ENCODE measurements at regions not wholly inside any gene's neighbourhood (a gene's known extent, or its start where the extent isn't known, plus 50 kb on each side); places are given as distances from the start of the nearest gene placed in this dataset.
"Not testable (repeated sequence)": the region's sequence is repeated elsewhere in the genome, so short reads cannot be mapped to it uniquely, and the experiment has no call there.

- not testable (repeated sequence) for H3K79me2 ChIP-seq (replicated peaks; ENCODE audit: insufficient read depth, low read length); H3K9me3 ChIP-seq (ENCODE audit: low read length); H3K27ac ChIP-seq (ENCODE audit: low read length); H3K4me3 ChIP-seq (ENCODE audit: low read length); H3K36me3 ChIP-seq (ENCODE audit: insufficient read depth, low read length); H3F3A ChIP-seq (ENCODE audit: insufficient read depth, low read length, poor library complexity, severe bottlenecking); H3K4me2 ChIP-seq (ENCODE audit: low read length); H3K9me2 ChIP-seq (ENCODE audit: insufficient read depth, low read length); H4K20me1 ChIP-seq (ENCODE audit: insufficient read depth); H3K9ac ChIP-seq (ENCODE audit: low read length); H2AFZ ChIP-seq (ENCODE audit: low read depth, low read length); H3K27me3 ChIP-seq (ENCODE audit: insufficient read depth, low read depth, low read length)
Observed at GRCh38 chr1:188757747-188758146, 1719.9 kb downstream of the BRINP3 start.

- Histone ChIP-seq H3K27ac (ENCODE audit: low read length) (no peak overlapping the region), H2AFZ (ENCODE audit: low read depth, low read length) (no peak overlapping the region), H3K9me3 (ENCODE audit: low read length) (no peaks in the 10 kb centered on the region), H3K4me3 (ENCODE audit: low read length) (no peak overlapping the region), H3K27me3 (ENCODE audit: insufficient read depth, low read depth, low read length) (no peaks in the 10 kb centered on the region), H3F3A (ENCODE audit: insufficient read depth, low read length, poor library complexity, severe bottlenecking) (no peaks in the 10 kb centered on the region), H3K9me2 (ENCODE audit: insufficient read depth, low read length) (no peaks in the 10 kb centered on the region), H3K79me2 (replicated peaks; ENCODE audit: insufficient read depth, low read length) (no peaks in the 10 kb centered on the region), H3K4me2 (ENCODE audit: low read length) (no peak overlapping the region), H3K36me3 (ENCODE audit: insufficient read depth, low read length) (no peaks in the 10 kb centered on the region), H3K9ac (ENCODE audit: low read length) (no peak overlapping the region), H4K20me1 (ENCODE audit: insufficient read depth) (no peaks in the 10 kb centered on the region)
- TF ChIP-seq MXI1 (conservative IDR thresholded peaks at IDR 0.05; ENCODE audit: poor library complexity, severe bottlenecking) = no peak
- no peak for TF ChIP-seq RAD21 (conservative IDR thresholded peaks at IDR 0.05)
- TF ChIP-seq, protein P1, sequence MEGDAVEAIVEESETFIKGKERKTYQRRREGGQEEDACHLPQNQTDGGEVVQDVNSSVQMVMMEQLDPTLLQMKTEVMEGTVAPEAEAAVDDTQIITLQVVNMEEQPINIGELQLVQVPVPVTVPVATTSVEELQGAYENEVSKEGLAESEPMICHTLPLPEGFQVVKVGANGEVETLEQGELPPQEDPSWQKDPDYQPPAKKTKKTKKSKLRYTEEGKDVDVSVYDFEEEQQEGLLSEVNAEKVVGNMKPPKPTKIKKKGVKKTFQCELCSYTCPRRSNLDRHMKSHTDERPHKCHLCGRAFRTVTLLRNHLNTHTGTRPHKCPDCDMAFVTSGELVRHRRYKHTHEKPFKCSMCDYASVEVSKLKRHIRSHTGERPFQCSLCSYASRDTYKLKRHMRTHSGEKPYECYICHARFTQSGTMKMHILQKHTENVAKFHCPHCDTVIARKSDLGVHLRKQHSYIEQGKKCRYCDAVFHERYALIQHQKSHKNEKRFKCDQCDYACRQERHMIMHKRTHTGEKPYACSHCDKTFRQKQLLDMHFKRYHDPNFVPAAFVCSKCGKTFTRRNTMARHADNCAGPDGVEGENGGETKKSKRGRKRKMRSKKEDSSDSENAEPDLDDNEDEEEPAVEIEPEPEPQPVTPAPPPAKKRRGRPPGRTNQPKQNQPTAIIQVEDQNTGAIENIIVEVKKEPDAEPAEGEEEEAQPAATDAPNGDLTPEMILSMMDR (IDR thresholded peaks at IDR 0.05; ENCODE audit: poor library complexity, severe bottlenecking) = no peak
Observed at GRCh38 chr1:188761226-188761625, 1716.4 kb downstream of the BRINP3 start.

GRCh38 chr1:188762166-188762743, 1715.4 kb downstream of the BRINP3 start:
- H3K79me2 ChIP-seq (replicated peaks; ENCODE audit: insufficient read depth, low read length) = no peaks in the 10 kb centered on the region
- H3K9me2 ChIP-seq (ENCODE audit: insufficient read depth, low read length) = no peaks in the 10 kb centered on the region
- no peaks in the 10 kb centered on the region for H3K36me3 ChIP-seq (ENCODE audit: insufficient read depth, low read length)
- H3K9me3 ChIP-seq (ENCODE audit: low read length) = no peaks in the 10 kb centered on the region
- H2AFZ ChIP-seq (ENCODE audit: low read depth, low read length) = no peak overlapping the region
- TF ChIP-seq RAD21 (conservative IDR thresholded peaks at IDR 0.05) (no peak), EZH2 (IDR thresholded peaks at IDR 0.05; ENCODE audit: borderline replicate concordance, insufficient read depth, low read length, poor library complexity, severe bottlenecking) (no peak), MXI1 (conservative IDR thresholded peaks at IDR 0.05; ENCODE audit: poor library complexity, severe bottlenecking) (no peak), EP300 (conservative IDR thresholded peaks at IDR 0.05; ENCODE audit: poor library complexity, severe bottlenecking) (no peak), SMC3 (conservative IDR thresholded peaks at IDR 0.05; ENCODE audit: poor library complexity) (no peak), POLR2AphosphoS5 (IDR thresholded peaks at IDR 0.05) (no peak), TAF1 (IDR thresholded peaks at IDR 0.05; ENCODE audit: low read depth) (no peak)
- TF ChIP-seq, protein P2, sequence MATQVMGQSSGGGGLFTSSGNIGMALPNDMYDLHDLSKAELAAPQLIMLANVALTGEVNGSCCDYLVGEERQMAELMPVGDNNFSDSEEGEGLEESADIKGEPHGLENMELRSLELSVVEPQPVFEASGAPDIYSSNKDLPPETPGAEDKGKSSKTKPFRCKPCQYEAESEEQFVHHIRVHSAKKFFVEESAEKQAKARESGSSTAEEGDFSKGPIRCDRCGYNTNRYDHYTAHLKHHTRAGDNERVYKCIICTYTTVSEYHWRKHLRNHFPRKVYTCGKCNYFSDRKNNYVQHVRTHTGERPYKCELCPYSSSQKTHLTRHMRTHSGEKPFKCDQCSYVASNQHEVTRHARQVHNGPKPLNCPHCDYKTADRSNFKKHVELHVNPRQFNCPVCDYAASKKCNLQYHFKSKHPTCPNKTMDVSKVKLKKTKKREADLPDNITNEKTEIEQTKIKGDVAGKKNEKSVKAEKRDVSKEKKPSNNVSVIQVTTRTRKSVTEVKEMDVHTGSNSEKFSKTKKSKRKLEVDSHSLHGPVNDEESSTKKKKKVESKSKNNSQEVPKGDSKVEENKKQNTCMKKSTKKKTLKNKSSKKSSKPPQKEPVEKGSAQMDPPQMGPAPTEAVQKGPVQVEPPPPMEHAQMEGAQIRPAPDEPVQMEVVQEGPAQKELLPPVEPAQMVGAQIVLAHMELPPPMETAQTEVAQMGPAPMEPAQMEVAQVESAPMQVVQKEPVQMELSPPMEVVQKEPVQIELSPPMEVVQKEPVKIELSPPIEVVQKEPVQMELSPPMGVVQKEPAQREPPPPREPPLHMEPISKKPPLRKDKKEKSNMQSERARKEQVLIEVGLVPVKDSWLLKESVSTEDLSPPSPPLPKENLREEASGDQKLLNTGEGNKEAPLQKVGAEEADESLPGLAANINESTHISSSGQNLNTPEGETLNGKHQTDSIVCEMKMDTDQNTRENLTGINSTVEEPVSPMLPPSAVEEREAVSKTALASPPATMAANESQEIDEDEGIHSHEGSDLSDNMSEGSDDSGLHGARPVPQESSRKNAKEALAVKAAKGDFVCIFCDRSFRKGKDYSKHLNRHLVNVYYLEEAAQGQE (IDR thresholded peaks at IDR 0.05; ENCODE audit: borderline replicate concordance) = no peak
- TF ChIP-seq, protein P1 (IDR thresholded peaks at IDR 0.05; ENCODE audit: poor library complexity, severe bottlenecking) = no peak
- H3K27me3 ChIP-seq (ENCODE audit: insufficient read depth, low read depth, low read length) = no peaks in the 10 kb centered on the region
- no peaks in the 10 kb centered on the region for H4K20me1 ChIP-seq (ENCODE audit: insufficient read depth)
- H3K27ac ChIP-seq (ENCODE audit: low read length) = no peak overlapping the region
- no peak overlapping the region for H3K4me2 ChIP-seq (ENCODE audit: low read length)
- no peak overlapping the region for H3K9ac ChIP-seq (ENCODE audit: low read length)
- H3K4me3 ChIP-seq (ENCODE audit: low read length) = no peak overlapping the region
- no peaks in the 10 kb centered on the region for H3F3A ChIP-seq (ENCODE audit: insufficient read depth, low read length, poor library complexity, severe bottlenecking)
